DND-41 (cell line): ENCODE measurements at regions not wholly inside any gene's neighbourhood (a gene's known extent, or its start where the extent isn't known, plus 50 kb on each side); places are given as distances from the start of the nearest gene placed in this dataset.

Source experiments
- CTCF ChIP-seq: IDR thresholded peaks from 2 replicates; pipeline ENCODE4 v1.5.1; 2012; ENCODE audit warnings: borderline replicate concordance, low read length, moderate library complexity, mild to moderate bottlenecking; ENCODE audit not compliant: poor library complexity, severe bottlenecking; ENCODE audit errors: extremely low read depth
- EZH2 ChIP-seq: IDR thresholded peaks from 3 replicates; pipeline ENCODE4 v1.6.1; 2012; ENCODE audit warnings: borderline replicate concordance, low read depth, mild to moderate bottlenecking, moderate library complexity, low read length, inconsistent platforms; ENCODE audit not compliant: severe bottlenecking

GRCh38 chr1:226476648-226477319 lies 68.9 kb upstream of the PARP1 start:
- no peak for TF ChIP-seq EZH2
- no peak for TF ChIP-seq CTCF
